H54 (cell line): ENCODE measurements at regions not wholly inside any gene's neighbourhood (a gene's known extent, or its start where the extent isn't known, plus 50 kb on each side); places are given as distances from the start of the nearest gene placed in this dataset.

Experiments
- DNase-seq: peaks from one replicate; pipeline ENCODE4 v3.0.0; 2011; ENCODE audit warnings: low spot score, mixed read lengths; ENCODE audit not compliant: insufficient read length
- FAIRE-seq: peaks from 3 replicates; lab custom pipeline; 2011; peaks lifted over from hg19 to GRCh38; lab: Jason Lieb, UNC
- POLR2A ChIP-seq: IDR thresholded peaks from 2 replicates; pipeline ENCODE4 v1.6.1; 2011; ENCODE audit warnings: low read depth, mild to moderate bottlenecking, low read length

- FAIRE-seq (no peak), DNase-seq (no peak)
- TF ChIP-seq POLR2A = no peak
Measured at GRCh38 chr9:78813602-78814180, 516.8 kb downstream of the PSAT1 start.

- DNase-seq (peak; percentile 53), FAIRE-seq (peak; percentile 99)
- TF ChIP-seq POLR2A = no peak
Measured at GRCh38 chr9:78821126-78821822, 524.3 kb downstream of the PSAT1 start.

GRCh38 chr9:78826527-78826926 lies 529.6 kb downstream of the PSAT1 start:
- no peak for FAIRE-seq
- no peak for TF ChIP-seq POLR2A
- no peak for DNase-seq

- peak; percentile 23 for FAIRE-seq
- no peak for DNase-seq
- no peak for TF ChIP-seq POLR2A
Measured at GRCh38 chr9:78828521-78828920, 531.6 kb downstream of the PSAT1 start.

- peak; percentile 36 for FAIRE-seq
- no peak for DNase-seq
- TF ChIP-seq POLR2A = no peak
Measured at GRCh38 chr9:78830301-78830700, 533.4 kb downstream of the PSAT1 start.

GRCh38 chr9:78831726-78832125 lies 534.8 kb downstream of the PSAT1 start:
- no peak for TF ChIP-seq POLR2A
- FAIRE-seq = peak; percentile 80
- no peak for DNase-seq

- peak; percentile 20 for FAIRE-seq
- no peak for DNase-seq
- no peak for TF ChIP-seq POLR2A
Measured at GRCh38 chr9:78835928-78836450, 539.1 kb downstream of the PSAT1 start.

GRCh38 chr9:78839252-78839651 lies 542.3 kb downstream of the PSAT1 start:
- DNase-seq (no peak), FAIRE-seq (no peak)
- TF ChIP-seq POLR2A = no peak

- TF ChIP-seq POLR2A = no peak
- peak; percentile 89 for FAIRE-seq
- no peak for DNase-seq
Measured at GRCh38 chr9:78848061-78848460, 551.1 kb downstream of the PSAT1 start.

GRCh38 chr9:78856144-78856543 lies 559.2 kb downstream of the PSAT1 start:
- no peak for TF ChIP-seq POLR2A
- DNase-seq (peak; percentile 35), FAIRE-seq (peak; percentile 93)

- FAIRE-seq = no peak
- DNase-seq = no peak
- no peak for TF ChIP-seq POLR2A
Measured at GRCh38 chr9:78856781-78857180, 559.9 kb downstream of the PSAT1 start.

- no peak for DNase-seq
- no peak for TF ChIP-seq POLR2A
- FAIRE-seq = no peak
Measured at GRCh38 chr9:78857373-78858225, 560.7 kb downstream of the PSAT1 start.

GRCh38 chr9:78858266-78858665 lies 561.3 kb downstream of the PSAT1 start:
- TF ChIP-seq POLR2A = no peak
- DNase-seq = no peak
- FAIRE-seq = no peak
